ENCODE measurements at regions not wholly inside any gene's neighbourhood (a gene's known extent, or its start where the extent isn't known, plus 50 kb on each side); places are given as distances from the start of the nearest gene placed in this dataset.

DNA sequence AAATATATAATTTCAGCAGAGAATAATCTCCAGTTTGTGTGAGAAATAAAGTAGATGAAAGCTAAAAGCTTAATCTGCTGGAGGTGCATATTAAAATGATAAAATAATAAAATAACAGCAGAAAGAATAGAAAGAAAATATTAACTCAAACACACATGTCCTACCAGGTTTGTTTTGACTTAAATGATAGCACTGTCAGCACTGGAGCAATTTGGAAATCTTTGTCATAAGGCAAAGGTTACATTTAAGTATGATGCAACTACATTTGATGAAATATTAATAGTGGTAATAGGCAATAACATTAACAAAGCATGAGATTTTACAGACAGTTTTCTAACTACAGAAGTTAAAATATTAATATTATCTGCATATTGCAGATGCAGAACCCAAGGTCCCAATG is 2380.1 kb downstream of the PCDH9 start:
- Histone ChIP-seq H2AFZ (ENCODE audit: low read length) (no peak overlapping the region), H3K9ac (ENCODE audit: low read length) (no peak overlapping the region), H3K9me3 (replicated peaks; ENCODE audit: insufficient read depth, low read length) (no peaks in the 10 kb centered on the region), H3K4me2 (ENCODE audit: low read depth, low read length) (no peak overlapping the region), H3F3A (ENCODE audit: insufficient read depth, low read length) (no peaks in the 10 kb centered on the region), H3K36me3 (replicated peaks; ENCODE audit: insufficient read depth, low read length) (no peaks in the 10 kb centered on the region), H3K9me2 (replicated peaks; ENCODE audit: insufficient read depth, low read length) (no peaks in the 10 kb centered on the region), H4K20me1 (ENCODE audit: insufficient read depth, low read length) (no peaks in the 10 kb centered on the region), H3K27ac (ENCODE audit: low read length) (no peak overlapping the region), H3K27me3 (replicated peaks; ENCODE audit: insufficient read depth, low read length) (no peaks in the 10 kb centered on the region), H3K79me2 (ENCODE audit: low read length) (no peaks in the 10 kb centered on the region), H3K4me3 (ENCODE audit: low read length) (no peak overlapping the region), H3K4me1 (ENCODE audit: low read length) (no peaks in the 10 kb centered on the region)
- no peak for DNase-seq
- TF ChIP-seq EZH2phosphoT487 (IDR thresholded peaks at IDR 0.05; ENCODE audit: low read length) = no peak
- TF ChIP-seq, protein P1, sequence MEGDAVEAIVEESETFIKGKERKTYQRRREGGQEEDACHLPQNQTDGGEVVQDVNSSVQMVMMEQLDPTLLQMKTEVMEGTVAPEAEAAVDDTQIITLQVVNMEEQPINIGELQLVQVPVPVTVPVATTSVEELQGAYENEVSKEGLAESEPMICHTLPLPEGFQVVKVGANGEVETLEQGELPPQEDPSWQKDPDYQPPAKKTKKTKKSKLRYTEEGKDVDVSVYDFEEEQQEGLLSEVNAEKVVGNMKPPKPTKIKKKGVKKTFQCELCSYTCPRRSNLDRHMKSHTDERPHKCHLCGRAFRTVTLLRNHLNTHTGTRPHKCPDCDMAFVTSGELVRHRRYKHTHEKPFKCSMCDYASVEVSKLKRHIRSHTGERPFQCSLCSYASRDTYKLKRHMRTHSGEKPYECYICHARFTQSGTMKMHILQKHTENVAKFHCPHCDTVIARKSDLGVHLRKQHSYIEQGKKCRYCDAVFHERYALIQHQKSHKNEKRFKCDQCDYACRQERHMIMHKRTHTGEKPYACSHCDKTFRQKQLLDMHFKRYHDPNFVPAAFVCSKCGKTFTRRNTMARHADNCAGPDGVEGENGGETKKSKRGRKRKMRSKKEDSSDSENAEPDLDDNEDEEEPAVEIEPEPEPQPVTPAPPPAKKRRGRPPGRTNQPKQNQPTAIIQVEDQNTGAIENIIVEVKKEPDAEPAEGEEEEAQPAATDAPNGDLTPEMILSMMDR (IDR thresholded peaks at IDR 0.05; ENCODE audit: low read length) = no peak

DNA sequence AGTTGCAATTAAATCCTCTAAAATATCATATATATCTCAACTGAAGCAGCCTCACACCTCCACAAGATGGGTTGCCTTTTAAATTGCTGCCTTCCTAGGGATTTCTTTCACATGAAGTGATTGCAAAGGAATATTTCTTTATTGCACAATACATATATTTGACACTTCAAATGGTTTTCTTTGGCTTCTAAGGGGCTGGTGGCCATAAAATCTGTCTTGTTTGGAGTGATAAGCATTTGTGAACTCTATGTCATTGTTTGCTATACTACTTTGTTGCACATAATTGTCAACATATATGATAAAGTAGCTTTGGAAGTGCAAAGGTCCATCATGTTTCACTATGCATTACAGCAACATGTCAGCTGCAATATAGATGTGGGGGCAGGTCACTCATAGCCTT is 2380.9 kb downstream of the PCDH9 start:
- no peaks in the 10 kb centered on the region for H3K4me1 ChIP-seq (ENCODE audit: low read length)
- no peak for TF ChIP-seq EZH2 (optimal IDR thresholded peaks at IDR 0.05; ENCODE audit: low read depth, low read length)
- no peak for TF ChIP-seq EZH2phosphoT487 (IDR thresholded peaks at IDR 0.05; ENCODE audit: low read length)
- TF ChIP-seq, protein P1 (IDR thresholded peaks at IDR 0.05; ENCODE audit: low read length) = no peak
- H3K9ac ChIP-seq (ENCODE audit: low read length) = no peak overlapping the region
- no peak overlapping the region for H3K4me3 ChIP-seq (ENCODE audit: low read length)
- H3K79me2 ChIP-seq (ENCODE audit: low read length) = no peaks in the 10 kb centered on the region
- no peaks in the 10 kb centered on the region for H3K27me3 ChIP-seq (replicated peaks; ENCODE audit: insufficient read depth, low read length)
- H3F3A ChIP-seq (ENCODE audit: insufficient read depth, low read length) = no peaks in the 10 kb centered on the region
- no peaks in the 10 kb centered on the region for H3K36me3 ChIP-seq (replicated peaks; ENCODE audit: insufficient read depth, low read length)
- no peaks in the 10 kb centered on the region for H4K20me1 ChIP-seq (ENCODE audit: insufficient read depth, low read length)
- no peaks in the 10 kb centered on the region for H3K9me2 ChIP-seq (replicated peaks; ENCODE audit: insufficient read depth, low read length)
- H2AFZ ChIP-seq (ENCODE audit: low read length) = no peak overlapping the region
- no peak for DNase-seq
- H3K27ac ChIP-seq (ENCODE audit: low read length) = no peak overlapping the region
- H3K4me2 ChIP-seq (ENCODE audit: low read depth, low read length) = no peak overlapping the region
- no peaks in the 10 kb centered on the region for H3K9me3 ChIP-seq (replicated peaks; ENCODE audit: insufficient read depth, low read length)

DNA sequence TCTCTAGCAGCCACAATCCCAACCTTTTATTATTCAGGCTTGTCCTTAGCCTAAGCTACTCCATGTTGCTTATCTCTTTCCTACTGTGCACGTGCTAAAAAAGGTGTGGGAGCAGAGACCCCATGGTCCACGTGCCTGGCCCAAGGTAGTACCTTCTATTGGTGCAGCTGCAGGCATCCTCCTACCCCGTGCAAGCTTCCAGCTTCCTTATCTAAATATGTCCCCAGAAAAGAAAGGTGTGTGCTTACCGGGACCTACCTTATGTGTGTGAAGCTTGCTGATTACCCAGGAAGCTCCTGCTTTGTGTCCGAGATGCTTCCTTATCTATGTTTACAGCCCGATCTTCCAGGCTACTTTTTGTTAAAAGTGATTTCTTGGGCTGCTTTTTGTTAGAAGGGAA is 2382.4 kb downstream of the PCDH9 start:
- TF ChIP-seq, protein P1 (IDR thresholded peaks at IDR 0.05; ENCODE audit: low read length) = no peak
- TF ChIP-seq EZH2phosphoT487 (IDR thresholded peaks at IDR 0.05; ENCODE audit: low read length) (no peak), EZH2 (optimal IDR thresholded peaks at IDR 0.05; ENCODE audit: low read depth, low read length) (no peak)
- Histone ChIP-seq H3K27ac (ENCODE audit: low read length) (no peak overlapping the region), H3K27me3 (replicated peaks; ENCODE audit: insufficient read depth, low read length) (no peaks in the 10 kb centered on the region), H3K4me3 (ENCODE audit: low read length) (no peak overlapping the region), H3K9me2 (replicated peaks; ENCODE audit: insufficient read depth, low read length) (no peaks in the 10 kb centered on the region), H3K9ac (ENCODE audit: low read length) (no peak overlapping the region), H3K79me2 (ENCODE audit: low read length) (no peaks in the 10 kb centered on the region), H3K4me2 (ENCODE audit: low read depth, low read length) (no peak overlapping the region), H3K36me3 (replicated peaks; ENCODE audit: insufficient read depth, low read length) (no peaks in the 10 kb centered on the region), H3K9me3 (replicated peaks; ENCODE audit: insufficient read depth, low read length) (no peaks in the 10 kb centered on the region), H3K4me1 (ENCODE audit: low read length) (no peaks in the 10 kb centered on the region), H3F3A (ENCODE audit: insufficient read depth, low read length) (no peaks in the 10 kb centered on the region), H2AFZ (ENCODE audit: low read length) (no peak overlapping the region), H4K20me1 (ENCODE audit: insufficient read depth, low read length) (no peaks in the 10 kb centered on the region)
- no peak for DNase-seq

Measured in MM.1S (cell line).